ENCODE measurements at regions not wholly inside any gene's neighbourhood (a gene's known extent, or its start where the extent isn't known, plus 50 kb on each side); places are given as distances from the start of the nearest gene placed in this dataset.

GRCh38 chr5:125109816-125110215, 363.4 kb upstream of the ZNF608 start:
- H3K36me3 ChIP-seq, result no peaks in the 10 kb centered on the region
- no peak for DNase-seq
- intact Hi-C loops (cut with DNase I; ENCODE audit: low total_unique reads), result no loop called here
- no peaks in the 10 kb centered on the region for H3K4me1 ChIP-seq
- no peaks in the 10 kb centered on the region for H3K9me3 ChIP-seq
- H3K4me3 ChIP-seq, result no peak overlapping the region
- TF ChIP-seq CTCF (IDR thresholded peaks at IDR 0.05) (no peak), POLR2A (IDR thresholded peaks at IDR 0.05) (no peak)
- no peaks in the 10 kb centered on the region for H3K27me3 ChIP-seq
- H3K27ac ChIP-seq, result no peak overlapping the region

- H3K27me3 ChIP-seq, result no peaks in the 10 kb centered on the region
- DNase-seq, result no peak
- TF ChIP-seq POLR2A (IDR thresholded peaks at IDR 0.05) (no peak), CTCF (IDR thresholded peaks at IDR 0.05) (no peak)
- no peaks in the 10 kb centered on the region for H3K9me3 ChIP-seq
- intact Hi-C loops (cut with DNase I; ENCODE audit: low total_unique reads), result no loop called here
- no peak overlapping the region for H3K27ac ChIP-seq
- H3K4me1 ChIP-seq, result no peaks in the 10 kb centered on the region
- no peaks in the 10 kb centered on the region for H3K36me3 ChIP-seq
- H3K4me3 ChIP-seq, result no peak overlapping the region
These were observed 365.8 kb upstream of the ZNF608 start for GRCh38 chr5:125112196-125112595.

GRCh38 chr5:125113328-125113727, 366.9 kb upstream of the ZNF608 start:
- Histone ChIP-seq H3K4me1 (no peaks in the 10 kb centered on the region), H3K36me3 (no peaks in the 10 kb centered on the region), H3K4me3 (no peak overlapping the region), H3K27me3 (no peaks in the 10 kb centered on the region), H3K9me3 (no peaks in the 10 kb centered on the region), H3K27ac (no peak overlapping the region)
- DNase-seq, result no peak
- no peak for TF ChIP-seq POLR2A (IDR thresholded peaks at IDR 0.05)
- TF ChIP-seq CTCF (IDR thresholded peaks at IDR 0.05), result no peak
- intact Hi-C loops (cut with DNase I; ENCODE audit: low total_unique reads), result no loop called here

- DNase-seq, result no peak
- intact Hi-C loops (cut with DNase I; ENCODE audit: low total_unique reads), result no loop called here
- Histone ChIP-seq H3K4me1 (no peaks in the 10 kb centered on the region), H3K27me3 (no peaks in the 10 kb centered on the region), H3K27ac (no peak overlapping the region), H3K36me3 (no peaks in the 10 kb centered on the region), H3K4me3 (no peak overlapping the region), H3K9me3 (no peaks in the 10 kb centered on the region)
- TF ChIP-seq POLR2A (IDR thresholded peaks at IDR 0.05), result no peak
- no peak for TF ChIP-seq CTCF (IDR thresholded peaks at IDR 0.05)
These were observed 368.7 kb upstream of the ZNF608 start for GRCh38 chr5:125115195-125115525.

- Histone ChIP-seq H3K27ac (no peak overlapping the region), H3K4me3 (no peak overlapping the region), H3K4me1 (no peaks in the 10 kb centered on the region), H3K27me3 (no peaks in the 10 kb centered on the region), H3K36me3 (no peaks in the 10 kb centered on the region), H3K9me3 (no peaks in the 10 kb centered on the region)
- DNase-seq, result no peak
- intact Hi-C loops (cut with DNase I; ENCODE audit: low total_unique reads), result no loop called here
- TF ChIP-seq POLR2A (IDR thresholded peaks at IDR 0.05) (no peak), CTCF (IDR thresholded peaks at IDR 0.05) (no peak)
These were observed 371.1 kb upstream of the ZNF608 start for GRCh38 chr5:125117566-125117965.
